HG03039 (cell line): ENCODE measurements at regions not wholly inside any gene's neighbourhood (a gene's known extent, or its start where the extent isn't known, plus 50 kb on each side); places are given as distances from the start of the nearest gene placed in this dataset.
"Not testable (repeated sequence)": the region's sequence is repeated elsewhere in the genome, so short reads cannot be mapped to it uniquely, and the experiment has no call there.

Source experiments
- ATAC-seq: cut with Tn5 transposase; IDR thresholded peaks from one replicate; pipeline ENCODE4 v1.9.1; 2021; ENCODE audit warnings: mild to moderate bottlenecking, moderate library complexity; ENCODE audit not compliant: unreplicated experiment

GRCh38 chr7:45401155-45401554 is 173.0 kb upstream of the ADCY1 start:
- no peak for ATAC-seq

GRCh38 chr7:45401851-45402250 is 172.3 kb upstream of the ADCY1 start:
- no peak for ATAC-seq

GRCh38 chr7:45402480-45403218 is 171.5 kb upstream of the ADCY1 start:
- ATAC-seq, result no peak

- no peak for ATAC-seq
Observed at GRCh38 chr7:45404622-45405021, 169.5 kb upstream of the ADCY1 start.

- no peak for ATAC-seq
Observed at GRCh38 chr7:45407730-45408408, 166.3 kb upstream of the ADCY1 start.

- ATAC-seq, result no peak
Observed at GRCh38 chr7:45408409-45408737, 165.8 kb upstream of the ADCY1 start.

GRCh38 chr7:45410893-45411292 is 163.3 kb upstream of the ADCY1 start:
- no peak for ATAC-seq

GRCh38 chr7:45413419-45413818 is 160.7 kb upstream of the ADCY1 start:
- ATAC-seq, result no peak

GRCh38 chr7:45414226-45414625 is 159.9 kb upstream of the ADCY1 start:
- no peak for ATAC-seq

GRCh38 chr7:45415265-45415664 is 158.9 kb upstream of the ADCY1 start:
- no peak for ATAC-seq

GRCh38 chr7:45416846-45417245 is 157.3 kb upstream of the ADCY1 start:
- ATAC-seq, result no peak

GRCh38 chr7:45417268-45417667 is 156.9 kb upstream of the ADCY1 start:
- no peak for ATAC-seq

GRCh38 chr7:45417735-45418134 is 156.4 kb upstream of the ADCY1 start:
- no peak for ATAC-seq

GRCh38 chr7:45420843-45421495 is 153.2 kb upstream of the ADCY1 start:
- ATAC-seq, result no peak

- ATAC-seq, result no peak
Observed at GRCh38 chr7:45421806-45422205, 152.4 kb upstream of the ADCY1 start.

GRCh38 chr7:45430397-45430796 is 143.8 kb upstream of the ADCY1 start:
- no peak for ATAC-seq

- ATAC-seq, result no peak
Observed at GRCh38 chr7:45434167-45434784, 139.9 kb upstream of the ADCY1 start.

- ATAC-seq, result no peak
Observed at GRCh38 chr7:45435131-45435530, 139.0 kb upstream of the ADCY1 start.

GRCh38 chr7:45435846-45436245 is 138.3 kb upstream of the ADCY1 start:
- no peak for ATAC-seq

GRCh38 chr7:45440776-45441175 is 133.4 kb upstream of the ADCY1 start:
- ATAC-seq, result not testable (repeated sequence)

GRCh38 chr7:45443263-45443662 is 130.9 kb upstream of the ADCY1 start:
- ATAC-seq, result no peak
